ENCODE measurements at regions not wholly inside any gene's neighbourhood (a gene's known extent, or its start where the extent isn't known, plus 50 kb on each side); places are given as distances from the start of the nearest gene placed in this dataset.

DNA sequence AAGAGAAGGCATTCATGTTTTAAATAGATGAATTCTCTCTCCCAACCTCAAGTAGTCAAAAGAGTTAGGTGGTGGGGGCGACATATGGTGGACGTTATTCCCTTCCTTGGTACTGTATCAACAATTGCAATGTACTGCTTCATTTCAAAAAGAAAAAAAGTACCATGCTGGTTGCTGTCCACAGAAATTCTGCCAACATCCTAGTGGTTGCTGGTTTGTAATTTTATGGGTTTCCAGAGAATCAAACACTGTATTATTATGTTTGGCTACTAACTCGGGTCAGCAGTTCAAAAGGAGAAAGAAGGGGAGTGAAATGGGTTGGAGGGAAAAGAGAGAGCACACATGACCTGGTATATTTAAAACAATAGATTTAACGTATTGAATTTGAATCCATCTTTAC is 61.1 kb upstream of the KCNJ16 start:
- DNase-seq (ENCODE audit: low read depth): no peak
- TF ChIP-seq, protein P1, sequence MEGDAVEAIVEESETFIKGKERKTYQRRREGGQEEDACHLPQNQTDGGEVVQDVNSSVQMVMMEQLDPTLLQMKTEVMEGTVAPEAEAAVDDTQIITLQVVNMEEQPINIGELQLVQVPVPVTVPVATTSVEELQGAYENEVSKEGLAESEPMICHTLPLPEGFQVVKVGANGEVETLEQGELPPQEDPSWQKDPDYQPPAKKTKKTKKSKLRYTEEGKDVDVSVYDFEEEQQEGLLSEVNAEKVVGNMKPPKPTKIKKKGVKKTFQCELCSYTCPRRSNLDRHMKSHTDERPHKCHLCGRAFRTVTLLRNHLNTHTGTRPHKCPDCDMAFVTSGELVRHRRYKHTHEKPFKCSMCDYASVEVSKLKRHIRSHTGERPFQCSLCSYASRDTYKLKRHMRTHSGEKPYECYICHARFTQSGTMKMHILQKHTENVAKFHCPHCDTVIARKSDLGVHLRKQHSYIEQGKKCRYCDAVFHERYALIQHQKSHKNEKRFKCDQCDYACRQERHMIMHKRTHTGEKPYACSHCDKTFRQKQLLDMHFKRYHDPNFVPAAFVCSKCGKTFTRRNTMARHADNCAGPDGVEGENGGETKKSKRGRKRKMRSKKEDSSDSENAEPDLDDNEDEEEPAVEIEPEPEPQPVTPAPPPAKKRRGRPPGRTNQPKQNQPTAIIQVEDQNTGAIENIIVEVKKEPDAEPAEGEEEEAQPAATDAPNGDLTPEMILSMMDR (IDR thresholded peaks at IDR 0.05; ENCODE audit: insufficient read depth, low read depth, low read length, missing control alignments): no peak
- no peak overlapping the region for H3K4me3 ChIP-seq (ENCODE audit: low read length)

DNA sequence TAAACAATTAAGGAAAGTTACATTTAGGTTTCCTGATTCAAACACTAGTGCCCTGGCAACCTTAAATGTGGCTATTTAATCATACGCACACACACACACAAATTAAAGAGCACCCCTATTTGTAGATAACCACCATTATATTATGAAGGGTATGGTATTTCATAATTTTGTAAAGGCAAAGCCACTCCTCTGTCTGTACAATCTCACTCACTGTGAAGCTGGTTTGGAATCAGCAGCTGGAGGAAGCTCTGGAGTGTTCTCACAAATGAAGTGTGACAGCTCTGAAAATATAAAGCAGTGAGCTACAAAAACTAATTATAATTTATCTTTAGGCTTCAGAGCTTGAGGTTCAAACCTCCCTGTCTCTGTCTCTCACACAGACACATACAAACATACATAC is 57.9 kb upstream of the KCNJ16 start:
- no peak overlapping the region for H3K4me3 ChIP-seq (ENCODE audit: low read length)
- TF ChIP-seq, protein P1 (IDR thresholded peaks at IDR 0.05; ENCODE audit: insufficient read depth, low read depth, low read length, missing control alignments): no peak
- DNase-seq (ENCODE audit: low read depth): no peak

DNA sequence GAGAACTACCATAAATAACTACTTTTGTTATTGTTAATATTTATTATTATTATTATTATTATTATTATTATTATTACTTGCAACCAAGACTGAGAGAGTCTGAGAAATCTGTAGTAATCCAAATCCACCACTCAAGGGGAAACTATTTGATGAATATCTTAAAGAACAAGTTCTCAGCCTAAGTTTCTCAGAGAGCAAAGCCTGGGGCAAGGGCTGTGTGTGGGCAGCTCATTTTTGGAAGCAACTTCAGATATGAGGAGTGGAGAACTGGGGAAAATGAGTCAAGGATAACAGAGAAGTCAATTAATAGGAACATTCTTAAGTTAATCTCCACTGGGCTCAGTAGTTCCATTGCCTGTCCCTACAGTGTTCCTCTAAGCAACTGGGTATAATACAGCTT is 57.1 kb upstream of the KCNJ16 start:
- TF ChIP-seq, protein P1 (IDR thresholded peaks at IDR 0.05; ENCODE audit: insufficient read depth, low read depth, low read length, missing control alignments): no peak
- H3K4me3 ChIP-seq (ENCODE audit: low read length): no peak overlapping the region
- DNase-seq (ENCODE audit: low read depth): no peak

DNA sequence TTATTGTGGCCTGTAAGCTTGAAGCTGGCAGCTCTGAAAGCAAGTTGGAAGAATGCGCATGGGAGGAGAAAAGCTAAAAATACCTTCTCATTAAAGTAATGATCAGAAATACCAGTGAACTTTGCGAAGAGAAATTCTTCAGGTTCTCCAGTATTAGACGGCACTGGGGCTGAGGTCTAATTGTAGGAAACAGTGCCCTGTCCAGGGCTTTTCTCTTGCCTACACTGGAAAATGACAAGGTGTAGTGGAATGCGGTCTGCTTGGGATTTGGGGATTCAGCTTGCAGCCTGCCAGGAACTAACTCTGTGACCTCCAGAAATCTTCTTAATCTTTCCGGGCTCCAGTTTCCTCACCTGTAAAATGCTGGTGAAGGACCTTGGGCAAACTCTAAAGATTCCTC is 53.3 kb upstream of the KCNJ16 start:
- TF ChIP-seq, protein P1 (IDR thresholded peaks at IDR 0.05; ENCODE audit: insufficient read depth, low read depth, low read length, missing control alignments): no peak
- no peak overlapping the region for H3K4me3 ChIP-seq (ENCODE audit: low read length)
- peak; percentile 8 for DNase-seq (ENCODE audit: low read depth)

DNA sequence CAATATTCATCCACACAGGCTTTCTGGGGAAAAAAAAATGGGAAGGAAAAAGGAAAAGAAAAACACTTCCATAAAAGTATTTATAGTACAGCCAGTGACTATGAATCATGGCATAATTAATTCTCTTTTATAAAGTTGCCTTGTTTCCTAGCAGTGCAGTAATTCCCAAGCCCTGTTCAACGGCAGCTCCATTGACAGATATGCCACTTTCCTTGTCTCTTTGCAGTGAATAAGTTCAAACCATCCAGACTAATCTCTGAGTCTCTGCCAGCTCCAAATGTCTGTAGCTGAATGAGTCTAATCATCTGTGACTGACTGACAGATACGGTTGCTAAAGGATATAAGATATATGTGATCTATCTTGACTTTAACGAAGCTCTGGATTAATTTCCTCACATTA is 52.9 kb upstream of the KCNJ16 start:
- H3K4me3 ChIP-seq (ENCODE audit: low read length): no peak overlapping the region
- TF ChIP-seq, protein P1 (IDR thresholded peaks at IDR 0.05; ENCODE audit: insufficient read depth, low read depth, low read length, missing control alignments): no peak
- DNase-seq (ENCODE audit: low read depth): no peak

DNA sequence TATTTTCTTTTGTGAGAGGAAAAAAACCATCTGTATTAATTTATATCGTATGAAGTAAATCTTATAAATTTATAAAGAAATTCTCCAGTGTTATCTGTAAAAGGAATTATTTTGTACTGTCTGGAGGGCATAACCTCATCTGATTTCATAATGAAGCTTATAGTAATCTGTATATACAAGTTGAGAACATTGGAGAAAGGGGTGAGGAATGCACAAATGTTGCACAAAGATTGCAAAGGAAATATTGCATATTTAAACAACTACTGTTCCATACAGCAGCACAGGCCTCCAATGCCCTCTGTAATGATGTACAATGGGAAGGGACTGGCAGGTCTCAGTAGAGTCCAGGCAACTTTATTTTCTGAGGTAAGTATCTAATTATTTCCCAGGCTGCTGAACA is 50.8 kb upstream of the KCNJ16 start:
- H3K4me3 ChIP-seq (ENCODE audit: low read length): no peak overlapping the region
- no peak for DNase-seq (ENCODE audit: low read depth)
- TF ChIP-seq, protein P1 (IDR thresholded peaks at IDR 0.05; ENCODE audit: insufficient read depth, low read depth, low read length, missing control alignments): no peak

All from epithelial cell of esophagus (primary cell).